ENCODE measurements at regions not wholly inside any gene's neighbourhood (a gene's known extent, or its start where the extent isn't known, plus 50 kb on each side); places are given as distances from the start of the nearest gene placed in this dataset.
A peak's percentile ranks its signal among the peaks of the same experiment; 100 is the strongest.

- H3K27me3 Mint-ChIP-seq, result no peaks in the 10 kb centered on the region
- H3K9me3 Mint-ChIP-seq (ENCODE audit: low read depth), result no peaks in the 10 kb centered on the region
- H3K36me3 Mint-ChIP-seq (ENCODE audit: insufficient read depth), result no peaks in the 10 kb centered on the region
- no peak overlapping the region for H3K27ac Mint-ChIP-seq
- no peak for DNase-seq (ENCODE audit: low spot score, unreplicated experiment)
- peaks cover 13% of the 10 kb centered on the region for H3K4me1 Mint-ChIP-seq (ENCODE audit: low read depth)
- no peak overlapping the region for H3K4me3 Mint-ChIP-seq (ENCODE audit: low read depth)
- TF ChIP-seq, protein P1, sequence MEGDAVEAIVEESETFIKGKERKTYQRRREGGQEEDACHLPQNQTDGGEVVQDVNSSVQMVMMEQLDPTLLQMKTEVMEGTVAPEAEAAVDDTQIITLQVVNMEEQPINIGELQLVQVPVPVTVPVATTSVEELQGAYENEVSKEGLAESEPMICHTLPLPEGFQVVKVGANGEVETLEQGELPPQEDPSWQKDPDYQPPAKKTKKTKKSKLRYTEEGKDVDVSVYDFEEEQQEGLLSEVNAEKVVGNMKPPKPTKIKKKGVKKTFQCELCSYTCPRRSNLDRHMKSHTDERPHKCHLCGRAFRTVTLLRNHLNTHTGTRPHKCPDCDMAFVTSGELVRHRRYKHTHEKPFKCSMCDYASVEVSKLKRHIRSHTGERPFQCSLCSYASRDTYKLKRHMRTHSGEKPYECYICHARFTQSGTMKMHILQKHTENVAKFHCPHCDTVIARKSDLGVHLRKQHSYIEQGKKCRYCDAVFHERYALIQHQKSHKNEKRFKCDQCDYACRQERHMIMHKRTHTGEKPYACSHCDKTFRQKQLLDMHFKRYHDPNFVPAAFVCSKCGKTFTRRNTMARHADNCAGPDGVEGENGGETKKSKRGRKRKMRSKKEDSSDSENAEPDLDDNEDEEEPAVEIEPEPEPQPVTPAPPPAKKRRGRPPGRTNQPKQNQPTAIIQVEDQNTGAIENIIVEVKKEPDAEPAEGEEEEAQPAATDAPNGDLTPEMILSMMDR (IDR thresholded peaks at IDR 0.05; ENCODE audit: unreplicated experiment), result no peak
These were observed 105.8 kb upstream of the DUSP10 start for GRCh38 chr1:221847676-221848075.

GRCh38 chr1:221845650-221846371 lies 103.9 kb upstream of the DUSP10 start:
- no peaks in the 10 kb centered on the region for H3K36me3 Mint-ChIP-seq (ENCODE audit: insufficient read depth)
- H3K27ac Mint-ChIP-seq, result peak overlapping the region; percentile 82
- no peak overlapping the region for H3K4me3 Mint-ChIP-seq (ENCODE audit: low read depth)
- DNase-seq (ENCODE audit: low spot score, unreplicated experiment), result peak; percentile 10
- H3K9me3 Mint-ChIP-seq (ENCODE audit: low read depth), result no peaks in the 10 kb centered on the region
- no peaks in the 10 kb centered on the region for H3K27me3 Mint-ChIP-seq
- peaks cover 13% of the 10 kb centered on the region for H3K4me1 Mint-ChIP-seq (ENCODE audit: low read depth)
- TF ChIP-seq, protein P1 (IDR thresholded peaks at IDR 0.05; ENCODE audit: unreplicated experiment), result no peak

DNA sequence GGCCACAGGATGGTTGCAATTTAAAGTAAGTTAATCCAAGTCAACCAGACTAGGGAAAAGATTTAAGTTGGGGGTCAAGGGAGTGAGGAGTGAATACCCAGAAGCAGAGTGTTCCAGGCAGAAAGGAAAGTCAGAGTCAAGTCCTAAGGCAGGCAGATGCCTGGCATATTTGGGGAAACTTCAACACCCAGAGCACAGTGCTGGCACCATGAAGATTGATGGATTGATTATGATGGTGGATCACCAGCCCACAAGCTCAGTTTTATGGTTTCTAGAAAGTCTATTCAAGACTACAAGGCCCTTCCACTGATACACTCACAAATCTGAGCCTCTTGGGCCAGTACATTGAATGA lies 100.1 kb upstream of the DUSP10 start:
- TF ChIP-seq, protein P1 (IDR thresholded peaks at IDR 0.05; ENCODE audit: unreplicated experiment), result no peak
- Mint-ChIP-seq H3K27ac (no peak overlapping the region), H3K27me3 (no peaks in the 10 kb centered on the region), H3K4me1 (ENCODE audit: low read depth) (peaks cover 13% of the 10 kb centered on the region), H3K9me3 (ENCODE audit: low read depth) (no peaks in the 10 kb centered on the region), H3K4me3 (ENCODE audit: low read depth) (no peak overlapping the region), H3K36me3 (ENCODE audit: insufficient read depth) (no peaks in the 10 kb centered on the region)
- DNase-seq (ENCODE audit: low spot score, unreplicated experiment), result no peak

DNA sequence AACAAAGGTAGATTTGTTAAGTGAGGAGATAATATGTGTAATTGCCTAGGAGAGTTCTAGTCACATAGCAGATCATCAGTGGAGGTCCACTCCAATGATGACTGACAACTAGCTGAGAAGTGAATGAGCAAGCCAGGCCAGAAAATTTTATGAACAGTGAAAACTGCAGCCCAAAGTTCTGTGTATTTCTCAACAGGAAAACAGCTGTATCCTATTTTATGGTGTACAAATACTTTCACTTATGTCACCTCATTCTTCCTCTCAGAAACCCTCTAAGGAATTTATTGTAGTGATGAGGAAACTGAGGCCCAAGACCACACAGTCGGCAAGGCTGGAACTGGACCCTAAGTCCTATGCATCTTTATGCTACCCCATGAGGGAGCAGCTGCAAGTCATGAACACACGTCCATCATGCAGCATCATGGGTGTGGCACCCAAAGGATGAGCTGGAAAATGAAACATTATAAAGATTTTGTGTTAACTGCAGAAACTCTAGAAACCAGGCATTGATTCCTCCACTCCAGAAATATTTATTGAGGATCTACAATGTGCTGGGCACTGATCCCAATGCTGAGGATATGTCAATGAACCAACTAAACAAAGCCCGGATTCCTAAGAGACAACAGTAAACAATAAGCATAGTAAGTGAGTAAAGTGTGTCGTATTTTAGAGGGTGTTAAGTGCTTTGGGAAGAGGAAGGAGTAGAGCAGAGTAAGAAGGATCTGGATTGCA lies 99.5 kb upstream of the DUSP10 start:
- no peaks in the 10 kb centered on the region for H3K9me3 Mint-ChIP-seq (ENCODE audit: low read depth)
- TF ChIP-seq, protein P1 (IDR thresholded peaks at IDR 0.05; ENCODE audit: unreplicated experiment), result no peak

GRCh38 chr1:221840511-221841243 lies 98.8 kb upstream of the DUSP10 start:
- Mint-ChIP-seq H3K36me3 (ENCODE audit: insufficient read depth) (no peaks in the 10 kb centered on the region), H3K4me3 (ENCODE audit: low read depth) (no peak overlapping the region), H3K4me1 (ENCODE audit: low read depth) (peaks cover 5% of the 10 kb centered on the region), H3K27me3 (no peaks in the 10 kb centered on the region), H3K9me3 (ENCODE audit: low read depth) (no peaks in the 10 kb centered on the region), H3K27ac (no peak overlapping the region)
- TF ChIP-seq, protein P1 (IDR thresholded peaks at IDR 0.05; ENCODE audit: unreplicated experiment), result no peak
- DNase-seq (ENCODE audit: low spot score, unreplicated experiment), result no peak

More for the DNA sequence above, 99.5 kb upstream of the DUSP10 start:
- H3K27me3 Mint-ChIP-seq, result no peaks in the 10 kb centered on the region
- H3K36me3 Mint-ChIP-seq (ENCODE audit: insufficient read depth), result no peaks in the 10 kb centered on the region
- no peak overlapping the region for H3K4me3 Mint-ChIP-seq (ENCODE audit: low read depth)
- H3K4me1 Mint-ChIP-seq (ENCODE audit: low read depth), result peaks cover 13% of the 10 kb centered on the region
- H3K27ac Mint-ChIP-seq, result no peak overlapping the region
- DNase-seq (ENCODE audit: low spot score, unreplicated experiment), result no peak
